Trophoblast cell (in vitro differentiated cells and primary cell): ENCODE measurements at regions not wholly inside any gene's neighbourhood (a gene's known extent, or its start where the extent isn't known, plus 50 kb on each side); places are given as distances from the start of the nearest gene placed in this dataset.
A peak's percentile ranks its signal among the peaks of the same experiment; 100 is the strongest.

Source experiments
- DNase-seq, 2 donors: peaks; one replicate each; pipeline ENCODE4 v3.0.0-alpha.2; 2016
- H2AFZ ChIP-seq: 2 replicates; pipeline ENCODE4 v1.6.1; 2013; ENCODE audit warnings: low read length, moderate library complexity, mild to moderate bottlenecking; ENCODE audit not compliant: insufficient read depth, poor library complexity
- H2AK5ac ChIP-seq: 2 replicates; pipeline ENCODE4 v1.6.1; 2013; ENCODE audit warnings: mild to moderate bottlenecking, low read length
- H2BK120ac ChIP-seq: 2 replicates; pipeline ENCODE4 v1.6.1; 2013; ENCODE audit warnings: low read length, mild to moderate bottlenecking, moderate library complexity; ENCODE audit not compliant: insufficient read depth, poor library complexity
- H2BK12ac ChIP-seq: 2 replicates; pipeline ENCODE4 v1.6.1; 2013; ENCODE audit warnings: mild to moderate bottlenecking, low read length, moderate library complexity
- H2BK5ac ChIP-seq: 2 replicates; pipeline ENCODE4 v1.6.1; 2013; ENCODE audit warnings: low read length, low read depth, moderate library complexity, mild to moderate bottlenecking; ENCODE audit not compliant: poor library complexity
- H3K14ac ChIP-seq: 2 replicates; pipeline ENCODE4 v1.6.1; 2013; ENCODE audit warnings: mild to moderate bottlenecking, low read length
- H3K18ac ChIP-seq: 2 replicates; pipeline ENCODE4 v1.6.1; 2013; ENCODE audit warnings: mild to moderate bottlenecking, low read length
- H3K23ac ChIP-seq: 2 replicates; pipeline ENCODE4 v1.6.1; 2013; ENCODE audit warnings: low read length
- H3K27ac ChIP-seq: 2 replicates; pipeline ENCODE4 v1.5.1; 2013; ENCODE audit warnings: low read depth, mild to moderate bottlenecking, inconsistent platforms, low read length, moderate library complexity
- H3K27me3 ChIP-seq: 2 replicates; pipeline ENCODE4 v1.6.1; 2013; ENCODE audit warnings: inconsistent platforms, mild to moderate bottlenecking, low read length, moderate library complexity; ENCODE audit not compliant: insufficient read depth
- H3K36me3 ChIP-seq, 2 experiments: 1 replicate in 1 of 2; 2 replicates in 1 of 2; pipeline ENCODE4 v1.6.1; 2013; ENCODE audit warnings: low read length in 2 of 2, mild to moderate bottlenecking in 2 of 2, moderate library complexity in 1 of 2; ENCODE audit not compliant: insufficient read depth in 2 of 2, control insufficient read depth in 1 of 2
- H3K4ac ChIP-seq: 2 replicates; pipeline ENCODE4 v1.6.1; 2013; ENCODE audit warnings: low read depth, mild to moderate bottlenecking, low read length, moderate library complexity
- H3K4me1 ChIP-seq, 2 experiments: 1 replicate in 1 of 2; 2 replicates in 1 of 2; pipeline ENCODE4 v1.6.1; 2013; ENCODE audit warnings: low read length in 2 of 2, mild to moderate bottlenecking in 2 of 2, moderate library complexity in 1 of 2; ENCODE audit not compliant: insufficient read depth in 2 of 2, control insufficient read depth in 1 of 2
- H3K4me2 ChIP-seq: 2 replicates; pipeline ENCODE4 v1.6.1; 2013; ENCODE audit warnings: inconsistent platforms, mild to moderate bottlenecking, low read length, moderate library complexity
- H3K4me3 ChIP-seq: 2 replicates; pipeline ENCODE4 v1.5.1; 2013; ENCODE audit warnings: mild to moderate bottlenecking, low read depth, low read length, inconsistent platforms
- H3K79me1 ChIP-seq: one replicate; pipeline ENCODE4 v1.6.1; 2013; ENCODE audit warnings: low read length
- H3K79me2 ChIP-seq: 2 replicates; pipeline ENCODE4 v1.6.1; 2013; ENCODE audit warnings: low read length, mild to moderate bottlenecking; ENCODE audit not compliant: control insufficient read depth, insufficient read depth, poor library complexity
- H3K9ac ChIP-seq: 2 replicates; pipeline ENCODE4 v1.6.1; 2013; ENCODE audit warnings: mild to moderate bottlenecking, low read length
- H3K9me3 ChIP-seq: 2 replicates; pipeline ENCODE4 v1.6.1; 2013; ENCODE audit warnings: low read depth, mild to moderate bottlenecking, control low read depth, inconsistent platforms, low read length; ENCODE audit not compliant: insufficient read depth
- H4K12ac ChIP-seq: 2 replicates; pipeline ENCODE4 v1.6.1; 2013; ENCODE audit warnings: low read depth, mild to moderate bottlenecking, low read length, moderate library complexity
- H4K8ac ChIP-seq: 2 replicates; pipeline ENCODE4 v1.6.1; 2013; ENCODE audit warnings: low read depth, mild to moderate bottlenecking, low read length, moderate library complexity
- H4K91ac ChIP-seq: one replicate; pipeline ENCODE4 v1.6.1; 2013; ENCODE audit warnings: low read depth, mild to moderate bottlenecking, low read length, moderate library complexity
- WGBS: extraction: QIAGEN DNeasy Blood & Tissue Kit; methylation state at CpG from one replicate; pipeline ENCODE4 v1.1.7; 2013; ENCODE audit warnings: missing lambda C conversion rate; ENCODE audit not compliant: insufficient read length, insufficient coverage; ENCODE audit errors: extremely low coverage; 5-methylcytosine and 5-hydroxymethylcytosine counted together

GRCh38 chr12:124230789-124231188 is 64.1 kb upstream of the RFLNA start:
- no peaks in the 10 kb centered on the region for H3K36me3 ChIP-seq
- no peak overlapping the region for H3K4me3 ChIP-seq
- H3K4ac ChIP-seq, result no peak overlapping the region
- H3K9me3 ChIP-seq, result peaks cover 4% of the 10 kb centered on the region
- H3K18ac ChIP-seq, result no peak overlapping the region
- no peak overlapping the region for H2BK5ac ChIP-seq
- H3K4me2 ChIP-seq, result no peak overlapping the region
- no peak overlapping the region for H2AFZ ChIP-seq
- H3K14ac ChIP-seq, result no peak overlapping the region
- no peak overlapping the region for H3K9ac ChIP-seq
- H3K79me2 ChIP-seq, result no peaks in the 10 kb centered on the region
- no peak overlapping the region for H3K27ac ChIP-seq
- H3K23ac ChIP-seq, result no peak overlapping the region
- H3K4me1 ChIP-seq, result peaks cover 0 to 5% of the 10 kb centered on the region in 2 experiments
- no peak overlapping the region for H2BK120ac ChIP-seq
- H3K27me3 ChIP-seq, result no peaks in the 10 kb centered on the region
- no peak overlapping the region for H4K12ac ChIP-seq
- H2AK5ac ChIP-seq, result no peak overlapping the region
- H3K79me1 ChIP-seq, result no peaks in the 10 kb centered on the region
- WGBS, result no CpG with 5 or more reads among the region's 3 CpGs
- no peak overlapping the region for H2BK12ac ChIP-seq
- DNase-seq, result no peak
- no peak overlapping the region for H4K8ac ChIP-seq
- no peak overlapping the region for H4K91ac ChIP-seq

GRCh38 chr12:124231980-124232653 is 62.8 kb upstream of the RFLNA start:
- Histone ChIP-seq H2BK5ac (no peak overlapping the region), H3K27me3 (no peaks in the 10 kb centered on the region), H4K12ac (no peak overlapping the region), H3K27ac (no peak overlapping the region), H2BK12ac (no peak overlapping the region), H3K14ac (no peak overlapping the region), H3K4ac (no peak overlapping the region), H3K9me3 (peaks cover 4% of the 10 kb centered on the region), H2BK120ac (no peak overlapping the region), H2AK5ac (no peak overlapping the region), H3K9ac (no peak overlapping the region), H3K79me2 (no peaks in the 10 kb centered on the region), H3K23ac (no peak overlapping the region), H3K18ac (no peak overlapping the region), H3K4me1 (peaks cover 0 to 5% of the 10 kb centered on the region in 2 experiments), H4K8ac (no peak overlapping the region), H3K4me2 (no peak overlapping the region), H3K36me3 (no peaks in the 10 kb centered on the region), H3K79me1 (no peaks in the 10 kb centered on the region), H3K4me3 (no peak overlapping the region), H2AFZ (no peak overlapping the region), H4K91ac (no peak overlapping the region)
- WGBS, result no CpG with 5 or more reads among the region's 19 CpGs
- no peak for DNase-seq

GRCh38 chr12:124232654-124232987 is 62.3 kb upstream of the RFLNA start:
- no peak overlapping the region for H4K12ac ChIP-seq
- peaks cover 4% of the 10 kb centered on the region for H3K9me3 ChIP-seq
- no peak overlapping the region for H4K8ac ChIP-seq
- no peaks in the 10 kb centered on the region for H3K79me2 ChIP-seq
- H2AK5ac ChIP-seq, result no peak overlapping the region
- DNase-seq, result no peak
- no CpG with 5 or more reads among the region's 3 CpGs for WGBS
- H3K14ac ChIP-seq, result no peak overlapping the region
- H3K27me3 ChIP-seq, result no peaks in the 10 kb centered on the region
- H3K18ac ChIP-seq, result no peak overlapping the region
- no peak overlapping the region for H3K4me3 ChIP-seq
- H3K4me2 ChIP-seq, result no peak overlapping the region
- H3K79me1 ChIP-seq, result no peaks in the 10 kb centered on the region
- no peak overlapping the region for H3K27ac ChIP-seq
- H4K91ac ChIP-seq, result no peak overlapping the region
- no peak overlapping the region for H2BK120ac ChIP-seq
- H3K9ac ChIP-seq, result no peak overlapping the region
- peaks cover 0 to 5% of the 10 kb centered on the region in 2 experiments for H3K4me1 ChIP-seq
- H2BK12ac ChIP-seq, result no peak overlapping the region
- H3K23ac ChIP-seq, result no peak overlapping the region
- H2AFZ ChIP-seq, result no peak overlapping the region
- H3K36me3 ChIP-seq, result no peaks in the 10 kb centered on the region
- H2BK5ac ChIP-seq, result no peak overlapping the region
- no peak overlapping the region for H3K4ac ChIP-seq

GRCh38 chr12:124233041-124233796 is 61.7 kb upstream of the RFLNA start:
- Histone ChIP-seq H3K18ac (no peak overlapping the region), H3K14ac (no peak overlapping the region), H4K91ac (no peak overlapping the region), H3K9ac (no peak overlapping the region), H2BK5ac (no peak overlapping the region), H2AFZ (no peak overlapping the region), H3K9me3 (peaks cover 4% of the 10 kb centered on the region), H3K79me2 (no peaks in the 10 kb centered on the region), H4K8ac (no peak overlapping the region), H3K79me1 (no peaks in the 10 kb centered on the region), H4K12ac (no peak overlapping the region), H3K36me3 (no peaks in the 10 kb centered on the region), H3K4me1 (peaks cover 0 to 5% of the 10 kb centered on the region in 2 experiments), H3K4ac (no peak overlapping the region), H2BK120ac (no peak overlapping the region), H3K27me3 (no peaks in the 10 kb centered on the region), H2BK12ac (no peak overlapping the region), H3K4me2 (no peak overlapping the region), H2AK5ac (no peak overlapping the region), H3K4me3 (no peak overlapping the region), H3K23ac (no peak overlapping the region), H3K27ac (no peak overlapping the region)
- DNase-seq, result peak; percentile 28 to 43
- WGBS, result no CpG with 5 or more reads among the region's 5 CpGs
